NCI-H2171 (cell line): ENCODE measurements at regions not wholly inside any gene's neighbourhood (a gene's known extent, or its start where the extent isn't known, plus 50 kb on each side); places are given as distances from the start of the nearest gene placed in this dataset.
"Not testable (repeated sequence)": the region's sequence is repeated elsewhere in the genome, so short reads cannot be mapped to it uniquely, and the experiment has no call there.

ENCODE experiments used
- DNase-seq: peaks from one replicate; lab custom pipeline; 2025; lab: John Stamatoyannopoulos, UW

DNA sequence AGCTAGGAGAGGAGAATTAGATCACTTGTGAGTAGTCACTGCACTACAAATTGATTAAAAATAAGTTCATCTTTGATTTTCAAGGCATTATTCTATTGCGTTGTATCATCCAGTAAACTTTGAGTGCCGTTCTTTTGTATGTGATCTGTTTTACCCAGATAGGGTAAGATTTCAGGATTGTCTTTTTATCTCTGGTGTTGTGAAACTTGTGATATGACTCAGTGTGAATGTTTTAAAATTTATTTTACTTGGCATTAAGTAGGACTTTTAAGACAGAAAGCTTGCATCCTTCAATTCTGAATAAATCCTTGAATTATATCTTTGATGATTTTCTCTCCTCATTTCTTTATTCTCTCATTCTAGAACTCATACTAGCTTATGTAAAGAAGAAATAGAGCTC lies 93.3 kb upstream of the ADAMTS5 start:
- DNase-seq: no peak

- DNase-seq: no peak
These were observed 92.1 kb upstream of the ADAMTS5 start for GRCh38 chr21:27058673-27059605.

- no peak for DNase-seq
These were observed 91.1 kb upstream of the ADAMTS5 start for GRCh38 chr21:27057997-27058396.

DNA sequence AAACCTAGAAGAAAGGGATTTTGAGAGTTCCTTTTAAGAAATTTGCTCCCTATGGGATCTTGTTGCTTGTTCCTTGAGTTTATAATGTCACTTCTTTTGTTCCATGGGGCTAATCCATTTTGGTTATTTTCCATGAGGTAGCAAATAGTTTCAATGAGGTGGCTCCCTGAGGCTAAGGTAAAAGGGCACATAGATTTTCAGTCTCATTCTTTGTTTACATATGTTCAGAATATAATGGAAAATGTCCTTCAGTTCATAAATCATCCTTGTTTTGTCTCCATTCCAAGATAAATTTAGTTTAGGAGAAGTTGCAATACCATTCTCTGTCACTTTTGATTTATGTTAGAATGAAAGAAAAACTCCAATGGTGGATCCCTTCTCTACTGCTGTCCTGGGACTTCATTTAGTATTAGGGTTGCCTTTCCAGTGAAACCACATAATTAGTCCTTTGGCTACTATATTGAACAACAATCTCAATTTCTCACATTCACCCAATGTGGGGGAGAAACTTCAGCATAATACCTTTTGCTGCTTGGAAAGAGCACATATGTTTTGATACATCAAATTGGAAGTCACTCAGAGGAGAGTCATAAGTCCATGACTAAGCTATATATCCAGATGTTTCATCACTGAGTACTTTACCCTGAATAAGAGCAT lies 80.9 kb upstream of the ADAMTS5 start:
- DNase-seq: no peak

- no peak for DNase-seq
These were observed 80.4 kb upstream of the ADAMTS5 start for GRCh38 chr21:27047283-27047657.

- DNase-seq: no peak
These were observed 78.5 kb upstream of the ADAMTS5 start for GRCh38 chr21:27045281-27045985.

GRCh38 chr21:27043377-27043776 lies 76.5 kb upstream of the ADAMTS5 start:
- no peak for DNase-seq

DNA sequence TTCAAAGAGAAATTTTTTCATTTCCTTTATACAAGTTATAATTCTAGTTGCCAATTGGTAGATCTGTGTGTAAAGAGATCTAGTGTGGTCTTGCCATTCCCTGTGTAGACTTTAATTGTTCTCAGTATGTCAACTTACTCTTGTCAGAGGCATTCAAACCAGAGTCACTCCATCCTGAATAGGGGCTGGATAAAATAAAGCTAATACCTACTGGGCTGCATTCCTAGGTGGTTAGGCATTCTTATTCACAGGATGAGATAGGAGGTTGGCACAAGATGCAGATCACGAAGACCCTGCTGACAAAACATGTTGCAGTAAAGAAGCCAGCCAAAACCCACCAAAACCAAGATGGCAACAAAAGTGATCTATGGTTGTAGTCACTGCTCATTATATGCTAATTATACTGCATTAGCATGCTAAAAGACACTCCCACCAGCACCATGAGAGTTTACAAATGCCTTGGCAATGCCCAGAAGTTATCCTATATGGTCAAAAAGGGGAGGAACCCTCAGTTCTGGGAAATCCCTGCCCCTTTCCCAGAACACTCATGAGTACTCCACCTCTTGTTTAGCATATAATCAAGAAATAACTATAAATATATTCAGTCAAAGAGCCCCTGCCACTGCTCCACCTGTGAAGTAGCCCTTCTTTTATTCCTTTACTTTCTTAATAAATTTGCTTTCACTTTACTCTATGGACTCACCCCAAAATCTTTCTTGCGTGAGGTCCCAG lies 74.0 kb upstream of the ADAMTS5 start:
- DNase-seq: no peak

DNA sequence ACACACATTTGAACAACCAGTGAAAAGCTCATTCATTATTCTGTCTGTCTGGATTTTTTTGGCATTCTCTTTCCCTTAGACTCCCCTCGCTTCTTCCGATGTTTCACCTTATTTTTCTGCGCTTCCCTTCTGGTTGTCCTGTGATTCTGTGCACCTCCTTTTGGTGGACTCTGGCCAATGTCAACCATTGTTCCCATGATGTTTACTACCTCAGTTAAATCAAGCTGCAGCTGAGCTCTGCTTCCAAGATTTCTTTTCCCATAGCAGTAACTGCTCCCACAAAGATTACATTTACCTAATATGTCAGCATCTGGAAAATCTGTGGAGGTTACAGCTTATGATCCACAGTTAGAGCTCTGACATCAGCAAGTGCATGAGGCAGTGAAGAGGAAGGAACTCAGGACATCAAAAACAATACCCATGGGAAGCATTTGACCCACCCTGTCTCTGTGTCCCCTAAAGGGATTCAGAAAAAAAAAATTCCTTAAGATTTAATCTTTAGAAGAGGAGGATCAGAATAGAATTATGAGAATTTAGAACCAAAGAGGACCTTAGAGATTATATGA lies 69.9 kb upstream of the ADAMTS5 start:
- no peak for DNase-seq

DNA sequence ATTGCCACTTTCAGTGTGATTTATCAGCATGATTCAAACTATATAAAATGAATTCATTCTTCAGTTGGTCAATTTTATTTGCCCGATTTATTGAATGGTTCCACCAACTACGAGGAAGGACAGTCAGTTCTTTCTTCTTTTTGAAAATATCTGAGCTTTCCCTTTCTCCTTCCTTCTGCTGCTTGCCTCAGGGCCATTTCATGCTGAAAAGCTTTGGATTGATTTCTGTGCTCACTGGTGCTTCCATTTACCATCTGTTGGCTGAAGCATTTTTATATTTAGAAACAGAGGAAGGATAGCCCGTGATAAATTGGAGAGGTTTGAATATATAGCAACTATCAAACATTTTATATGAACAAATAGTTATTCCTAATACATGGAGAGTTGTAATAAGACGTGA lies 68.9 kb upstream of the ADAMTS5 start:
- DNase-seq: peak; percentile 62

DNA sequence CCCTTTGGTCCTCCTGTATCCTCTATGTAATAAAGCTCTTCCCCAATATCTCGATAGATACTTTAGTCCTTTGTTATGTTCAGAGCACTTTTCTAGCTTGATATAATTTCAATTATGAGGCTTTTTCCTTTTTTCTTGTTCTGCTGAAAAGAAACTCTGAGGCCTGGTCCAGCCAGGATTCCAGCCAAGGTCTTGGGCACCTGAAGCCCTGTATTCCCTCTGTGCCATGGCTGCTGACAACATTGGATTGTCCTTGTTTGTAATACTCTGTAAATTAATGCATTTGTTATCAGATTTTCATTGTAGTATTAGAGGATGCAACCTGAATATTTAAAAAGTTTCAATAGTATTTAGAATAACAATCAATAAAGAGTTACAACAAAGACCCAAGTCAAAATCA lies 67.9 kb upstream of the ADAMTS5 start:
- DNase-seq: no peak

GRCh38 chr21:27033471-27033870 lies 66.6 kb upstream of the ADAMTS5 start:
- DNase-seq: peak; percentile 68

GRCh38 chr21:27026501-27026900 lies 59.6 kb upstream of the ADAMTS5 start:
- no peak for DNase-seq

DNA sequence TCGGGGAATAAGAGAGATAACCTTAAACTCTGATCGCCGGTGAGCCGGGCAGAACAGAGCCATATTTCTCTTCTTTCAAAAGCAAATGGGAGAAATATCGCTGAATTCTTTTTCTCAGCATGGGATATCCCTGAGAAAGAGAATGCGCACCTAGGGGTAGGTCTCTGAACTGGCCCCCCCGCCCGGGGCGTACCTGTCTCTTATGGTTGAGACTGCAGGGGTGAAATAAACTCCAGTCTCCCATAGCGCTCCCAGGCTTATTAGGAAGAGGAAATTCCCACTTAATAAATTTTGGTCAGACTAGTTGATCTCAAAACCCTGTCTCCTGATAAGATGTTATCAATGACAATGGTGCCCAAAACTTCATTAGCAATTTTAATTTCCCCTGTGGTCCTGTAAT lies 58.8 kb upstream of the ADAMTS5 start:
- not testable (repeated sequence) for DNase-seq

DNA sequence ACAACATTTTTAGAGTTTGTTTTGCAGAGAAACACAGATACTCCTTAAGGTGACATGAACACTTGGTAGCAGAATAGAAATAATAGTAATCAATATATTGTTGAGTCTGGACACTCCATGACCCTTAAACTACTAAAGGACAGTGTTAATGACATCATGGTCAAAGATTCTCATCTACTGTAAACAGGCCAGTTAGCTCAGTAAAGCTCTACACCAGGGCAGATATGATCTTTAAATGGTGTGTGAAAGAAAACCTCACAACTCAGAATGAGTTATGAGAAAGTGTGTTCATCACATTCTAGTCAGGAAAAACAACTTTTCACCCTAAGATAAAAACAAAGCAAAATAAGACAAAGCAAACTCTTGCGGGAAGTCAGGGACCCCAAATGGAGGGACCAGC lies 58.1 kb upstream of the ADAMTS5 start:
- DNase-seq: no peak

DNA sequence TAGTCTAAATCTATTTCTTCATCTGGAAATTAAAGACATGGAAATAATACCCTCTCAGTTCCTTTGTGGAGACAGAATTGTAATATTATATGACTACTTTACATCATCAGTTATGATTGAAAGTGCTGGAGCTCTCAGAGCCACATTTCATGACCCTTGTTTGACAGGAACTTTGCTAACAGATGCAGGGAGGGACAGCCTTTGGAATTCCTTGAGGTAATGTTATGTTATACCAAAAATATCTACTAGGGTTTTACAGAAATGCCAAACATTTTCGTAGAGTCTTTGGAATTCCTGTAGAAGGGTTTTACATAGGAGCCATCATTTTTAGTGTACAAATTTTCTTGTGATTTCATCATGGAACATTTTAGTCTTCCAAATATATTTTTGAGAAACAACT lies 57.4 kb upstream of the ADAMTS5 start:
- no peak for DNase-seq

DNA sequence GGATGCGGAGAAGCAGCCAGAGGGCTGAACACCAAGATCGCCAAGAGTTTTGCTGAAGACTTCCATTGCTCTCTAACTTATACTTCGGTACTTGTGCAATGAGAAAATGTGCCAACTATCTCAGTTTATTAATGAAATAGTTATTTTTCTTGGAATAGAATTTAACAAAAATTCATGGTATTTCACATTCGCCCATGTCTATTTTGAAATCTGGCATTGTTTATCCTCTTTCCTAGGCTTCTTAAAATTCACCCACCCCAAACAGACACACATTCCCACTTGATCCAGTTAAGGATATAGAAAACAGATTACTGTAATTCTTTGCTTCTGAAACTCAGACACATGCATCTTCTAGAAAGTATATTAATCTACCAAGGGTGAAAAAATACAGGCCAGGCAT lies 56.3 kb upstream of the ADAMTS5 start:
- no peak for DNase-seq

- no peak for DNase-seq
These were observed 54.9 kb upstream of the ADAMTS5 start for GRCh38 chr21:27021801-27022200.

DNA sequence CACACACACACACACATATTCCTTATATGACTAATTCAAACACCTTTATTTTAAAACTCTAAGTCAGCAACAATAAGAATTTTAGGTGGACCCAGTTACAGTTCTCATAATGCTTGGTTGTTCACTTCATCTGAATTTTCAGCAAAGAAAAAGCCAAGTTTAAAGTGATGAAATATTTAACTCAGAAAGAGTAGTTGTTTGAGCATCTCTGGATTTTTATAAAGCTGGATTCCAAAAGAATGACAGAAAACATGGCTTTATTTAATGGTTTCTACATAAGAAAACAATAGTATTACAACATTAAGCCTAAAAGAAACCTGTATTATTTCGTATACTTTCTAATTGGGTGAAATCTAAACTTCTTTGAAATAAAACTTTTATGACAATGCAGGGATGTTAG lies 54.2 kb upstream of the ADAMTS5 start:
- DNase-seq: no peak

- no peak for DNase-seq
These were observed 50.4 kb upstream of the ADAMTS5 start for GRCh38 chr21:27017246-27017645.
